ENCODE measurements at regions not wholly inside any gene's neighbourhood (a gene's known extent, or its start where the extent isn't known, plus 50 kb on each side); places are given as distances from the start of the nearest gene placed in this dataset.

- WGBS, result 93% methylated on average over 4 of the region's 7 CpGs
- no peaks in the 10 kb centered on the region for H3K27me3 ChIP-seq (ENCODE audit: insufficient read depth, low read length)
- no peak overlapping the region for H3K4me3 ChIP-seq (ENCODE audit: low read length)
- H3K9me3 ChIP-seq (ENCODE audit: insufficient read depth, low read depth, low read length), result peaks cover 25% of the 10 kb centered on the region
- no peak overlapping the region for H3K27ac ChIP-seq (ENCODE audit: low read depth, low read length)
- no peak overlapping the region for H3K9ac ChIP-seq (ENCODE audit: low read depth, low read length)
- no peaks in the 10 kb centered on the region for H3K4me1 ChIP-seq (ENCODE audit: insufficient read depth, low read length)
- H3K36me3 ChIP-seq (ENCODE audit: insufficient read depth, low read length), result no peaks in the 10 kb centered on the region
These were observed 193.0 kb upstream of the PITRM1 start for GRCh38 chr10:3365630-3366029.

GRCh38 chr10:3364768-3365480 lies 192.3 kb upstream of the PITRM1 start:
- no peaks in the 10 kb centered on the region for H3K36me3 ChIP-seq (ENCODE audit: insufficient read depth, low read length)
- H3K4me1 ChIP-seq (ENCODE audit: insufficient read depth, low read length), result no peaks in the 10 kb centered on the region
- no peak overlapping the region for H3K27ac ChIP-seq (ENCODE audit: low read depth, low read length)
- H3K9me3 ChIP-seq (ENCODE audit: insufficient read depth, low read depth, low read length), result peaks cover 29% of the 10 kb centered on the region
- no peaks in the 10 kb centered on the region for H3K27me3 ChIP-seq (ENCODE audit: insufficient read depth, low read length)
- WGBS, result 94% methylated on average over 12 of the region's 12 CpGs
- H3K4me3 ChIP-seq (ENCODE audit: low read length), result no peak overlapping the region
- no peak overlapping the region for H3K9ac ChIP-seq (ENCODE audit: low read depth, low read length)

- no peaks in the 10 kb centered on the region for H3K27me3 ChIP-seq (ENCODE audit: insufficient read depth, low read length)
- no peak overlapping the region for H3K9ac ChIP-seq (ENCODE audit: low read depth, low read length)
- 94% methylated on average over 4 of the region's 4 CpGs for WGBS
- no peaks in the 10 kb centered on the region for H3K36me3 ChIP-seq (ENCODE audit: insufficient read depth, low read length)
- H3K4me3 ChIP-seq (ENCODE audit: low read length), result no peak overlapping the region
- peaks cover 37% of the 10 kb centered on the region for H3K9me3 ChIP-seq (ENCODE audit: insufficient read depth, low read depth, low read length)
- H3K27ac ChIP-seq (ENCODE audit: low read depth, low read length), result no peak overlapping the region
- H3K4me1 ChIP-seq (ENCODE audit: insufficient read depth, low read length), result no peaks in the 10 kb centered on the region
These were observed 190.9 kb upstream of the PITRM1 start for GRCh38 chr10:3363311-3364045.

- Histone ChIP-seq H3K4me3 (ENCODE audit: low read length) (no peak overlapping the region), H3K4me1 (ENCODE audit: insufficient read depth, low read length) (no peaks in the 10 kb centered on the region), H3K27me3 (ENCODE audit: insufficient read depth, low read length) (no peaks in the 10 kb centered on the region), H3K36me3 (ENCODE audit: insufficient read depth, low read length) (no peaks in the 10 kb centered on the region), H3K9ac (ENCODE audit: low read depth, low read length) (no peak overlapping the region), H3K9me3 (ENCODE audit: insufficient read depth, low read depth, low read length) (peaks cover 37% of the 10 kb centered on the region), H3K27ac (ENCODE audit: low read depth, low read length) (no peak overlapping the region)
These were observed 189.8 kb upstream of the PITRM1 start for GRCh38 chr10:3362394-3362793.

GRCh38 chr10:3361640-3362039 lies 189.1 kb upstream of the PITRM1 start:
- Histone ChIP-seq H3K4me3 (ENCODE audit: low read length) (no peak overlapping the region), H3K27me3 (ENCODE audit: insufficient read depth, low read length) (no peaks in the 10 kb centered on the region), H3K36me3 (ENCODE audit: insufficient read depth, low read length) (no peaks in the 10 kb centered on the region), H3K27ac (ENCODE audit: low read depth, low read length) (no peak overlapping the region), H3K9ac (ENCODE audit: low read depth, low read length) (no peak overlapping the region), H3K4me1 (ENCODE audit: insufficient read depth, low read length) (no peaks in the 10 kb centered on the region), H3K9me3 (ENCODE audit: insufficient read depth, low read depth, low read length) (peaks cover 37% of the 10 kb centered on the region)
- 90% methylated on average over 2 of the region's 3 CpGs for WGBS

GRCh38 chr10:3357737-3358136 lies 185.2 kb upstream of the PITRM1 start:
- H3K9me3 ChIP-seq (ENCODE audit: insufficient read depth, low read depth, low read length), result peaks cover 32% of the 10 kb centered on the region
- no peak overlapping the region for H3K4me3 ChIP-seq (ENCODE audit: low read length)
- no peaks in the 10 kb centered on the region; the same call in 1 of the 2 replicates for H3K27me3 ChIP-seq (ENCODE audit: insufficient read depth, low read length)
- no peak overlapping the region for H3K27ac ChIP-seq (ENCODE audit: low read depth, low read length)
- H3K36me3 ChIP-seq (ENCODE audit: insufficient read depth, low read length), result no peaks in the 10 kb centered on the region
- no peak overlapping the region for H3K9ac ChIP-seq (ENCODE audit: low read depth, low read length)
- WGBS, result 96% methylated on average over 4 of the region's 4 CpGs
- H3K4me1 ChIP-seq (ENCODE audit: insufficient read depth, low read length), result no peaks in the 10 kb centered on the region

- Histone ChIP-seq H3K4me3 (ENCODE audit: low read length) (no peak overlapping the region), H3K36me3 (ENCODE audit: insufficient read depth, low read length) (no peaks in the 10 kb centered on the region), H3K9me3 (ENCODE audit: insufficient read depth, low read depth, low read length) (peaks cover 11% of the 10 kb centered on the region; the same call in 1 of the 2 replicates), H3K4me1 (ENCODE audit: insufficient read depth, low read length) (no peaks in the 10 kb centered on the region), H3K27ac (ENCODE audit: low read depth, low read length) (no peak overlapping the region), H3K27me3 (ENCODE audit: insufficient read depth, low read length) (no peaks in the 10 kb centered on the region; the same call in 1 of the 2 replicates), H3K9ac (ENCODE audit: low read depth, low read length) (no peak overlapping the region)
- whole genome bisulfite sequencing, result 95% methylated on average over 9 of the region's 9 CpGs
These were observed 183.0 kb upstream of the PITRM1 start for GRCh38 chr10:3355536-3355935.

- Histone ChIP-seq H3K27me3 (ENCODE audit: insufficient read depth, low read length) (no peaks in the 10 kb centered on the region; the same call in 1 of the 2 replicates), H3K27ac (ENCODE audit: low read depth, low read length) (no peak overlapping the region), H3K4me3 (ENCODE audit: low read length) (no peak overlapping the region), H3K9ac (ENCODE audit: low read depth, low read length) (no peak overlapping the region), H3K9me3 (ENCODE audit: insufficient read depth, low read depth, low read length) (peaks cover 3% of the 10 kb centered on the region; the same call in 1 of the 2 replicates), H3K4me1 (ENCODE audit: insufficient read depth, low read length) (no peaks in the 10 kb centered on the region), H3K36me3 (ENCODE audit: insufficient read depth, low read length) (no peaks in the 10 kb centered on the region)
- 95% methylated on average over 3 of the region's 3 CpGs for WGBS
These were observed 181.8 kb upstream of the PITRM1 start for GRCh38 chr10:3354174-3354900.

GRCh38 chr10:3353235-3353634 lies 180.7 kb upstream of the PITRM1 start:
- 93% methylated on average over 2 of the region's 2 CpGs for WGBS
- Histone ChIP-seq H3K9ac (ENCODE audit: low read depth, low read length) (no peak overlapping the region), H3K27me3 (ENCODE audit: insufficient read depth, low read length) (no peaks in the 10 kb centered on the region; the same call in 1 of the 2 replicates), H3K4me1 (ENCODE audit: insufficient read depth, low read length) (no peaks in the 10 kb centered on the region), H3K4me3 (ENCODE audit: low read length) (no peak overlapping the region), H3K36me3 (ENCODE audit: insufficient read depth, low read length) (no peaks in the 10 kb centered on the region), H3K27ac (ENCODE audit: low read depth, low read length) (no peak overlapping the region), H3K9me3 (ENCODE audit: insufficient read depth, low read depth, low read length) (no peaks in the 10 kb centered on the region)

- no peaks in the 10 kb centered on the region; the same call in 1 of the 2 replicates for H3K27me3 ChIP-seq (ENCODE audit: insufficient read depth, low read length)
- no peak overlapping the region for H3K4me3 ChIP-seq (ENCODE audit: low read length)
- H3K9me3 ChIP-seq (ENCODE audit: insufficient read depth, low read depth, low read length), result no peaks in the 10 kb centered on the region
- no peaks in the 10 kb centered on the region for H3K4me1 ChIP-seq (ENCODE audit: insufficient read depth, low read length)
- 94% methylated on average over 14 of the region's 14 CpGs for WGBS
- no peaks in the 10 kb centered on the region for H3K36me3 ChIP-seq (ENCODE audit: insufficient read depth, low read length)
- no peak overlapping the region for H3K27ac ChIP-seq (ENCODE audit: low read depth, low read length)
- no peak overlapping the region for H3K9ac ChIP-seq (ENCODE audit: low read depth, low read length)
These were observed 178.2 kb upstream of the PITRM1 start for GRCh38 chr10:3350617-3351258.

GRCh38 chr10:3350205-3350604 lies 177.6 kb upstream of the PITRM1 start:
- H3K9me3 ChIP-seq (ENCODE audit: insufficient read depth, low read depth, low read length), result no peaks in the 10 kb centered on the region
- no peak overlapping the region for H3K4me3 ChIP-seq (ENCODE audit: low read length)
- WGBS, result 86% methylated on average over 11 of the region's 11 CpGs
- no peak overlapping the region for H3K9ac ChIP-seq (ENCODE audit: low read depth, low read length)
- no peaks in the 10 kb centered on the region for H3K36me3 ChIP-seq (ENCODE audit: insufficient read depth, low read length)
- H3K27ac ChIP-seq (ENCODE audit: low read depth, low read length), result no peak overlapping the region
- H3K27me3 ChIP-seq (ENCODE audit: insufficient read depth, low read length), result no peaks in the 10 kb centered on the region; the same call in 1 of the 2 replicates
- no peaks in the 10 kb centered on the region for H3K4me1 ChIP-seq (ENCODE audit: insufficient read depth, low read length)
